Osteocyte (in vitro differentiated cells): ENCODE measurements at regions not wholly inside any gene's neighbourhood (a gene's known extent, or its start where the extent isn't known, plus 50 kb on each side); places are given as distances from the start of the nearest gene placed in this dataset.

Source experiments
- DNase-seq: peaks from one replicate; pipeline ENCODE4 v3.0.0; 2021; ENCODE audit warnings: mixed read lengths; ENCODE audit not compliant: unreplicated experiment; ENCODE audit errors: extremely low spot score
- H3K27ac Mint-ChIP-seq: one replicate; pipeline ENCODE4 v1.8.0; 2021; ENCODE audit warnings: mild to moderate bottlenecking, mixed read lengths; ENCODE audit not compliant: unreplicated experiment
- H3K27me3 Mint-ChIP-seq: one replicate; pipeline ENCODE4 v1.8.0; 2021; ENCODE audit warnings: mixed read lengths; ENCODE audit not compliant: unreplicated experiment
- H3K36me3 Mint-ChIP-seq: one replicate; pipeline ENCODE4 v1.8.0; 2021; ENCODE audit warnings: mixed read lengths; ENCODE audit not compliant: unreplicated experiment
- H3K4me1 Mint-ChIP-seq: one replicate; pipeline ENCODE4 v1.8.0; 2021; ENCODE audit warnings: mixed read lengths; ENCODE audit not compliant: unreplicated experiment
- H3K4me3 Mint-ChIP-seq: one replicate; pipeline ENCODE4 v1.8.0; 2021; ENCODE audit warnings: mild to moderate bottlenecking, moderate library complexity, mixed read lengths; ENCODE audit not compliant: unreplicated experiment
- H3K9me3 Mint-ChIP-seq: one replicate; pipeline ENCODE4 v1.8.0; 2021; ENCODE audit warnings: mixed read lengths; ENCODE audit not compliant: unreplicated experiment
- CTCF ChIP-seq: fragments of 200-600 bp; sonication (generic); IDR thresholded peaks from 2 replicates; pipeline ENCODE4 v1.5.0; 2021; ENCODE audit warnings: antibody characterized with exemption, mild to moderate bottlenecking, moderate library complexity

GRCh38 chr4:114399105-114399504, 199.5 kb upstream of the UGT8 start:
- peaks cover 25% of the 10 kb centered on the region for H3K27me3 Mint-ChIP-seq
- peaks cover 1% of the 10 kb centered on the region for H3K4me1 Mint-ChIP-seq
- H3K27ac Mint-ChIP-seq: no peak overlapping the region
- DNase-seq: no peak
- H3K9me3 Mint-ChIP-seq: no peaks in the 10 kb centered on the region
- TF ChIP-seq CTCF: no peak
- no peaks in the 10 kb centered on the region for H3K36me3 Mint-ChIP-seq
- no peak overlapping the region for H3K4me3 Mint-ChIP-seq

GRCh38 chr4:114400531-114400930, 198.1 kb upstream of the UGT8 start:
- DNase-seq: no peak
- H3K9me3 Mint-ChIP-seq: no peaks in the 10 kb centered on the region
- peaks cover 1% of the 10 kb centered on the region for H3K4me1 Mint-ChIP-seq
- H3K36me3 Mint-ChIP-seq: no peaks in the 10 kb centered on the region
- no peak overlapping the region for H3K27ac Mint-ChIP-seq
- H3K27me3 Mint-ChIP-seq: peaks cover 39% of the 10 kb centered on the region
- TF ChIP-seq CTCF: no peak
- H3K4me3 Mint-ChIP-seq: no peak overlapping the region

- DNase-seq: no peak
- Mint-ChIP-seq H3K36me3 (no peaks in the 10 kb centered on the region), H3K27ac (no peak overlapping the region), H3K27me3 (peaks cover 43% of the 10 kb centered on the region), H3K4me3 (no peak overlapping the region), H3K9me3 (no peaks in the 10 kb centered on the region), H3K4me1 (peaks cover 1% of the 10 kb centered on the region)
- TF ChIP-seq CTCF: no peak
Observed at GRCh38 chr4:114401483-114401882, 197.1 kb upstream of the UGT8 start.

GRCh38 chr4:114417214-114417613, 181.4 kb upstream of the UGT8 start:
- Mint-ChIP-seq H3K9me3 (no peaks in the 10 kb centered on the region), H3K27ac (no peak overlapping the region), H3K4me1 (no peaks in the 10 kb centered on the region), H3K27me3 (peaks cover 17% of the 10 kb centered on the region), H3K4me3 (no peak overlapping the region), H3K36me3 (no peaks in the 10 kb centered on the region)
- DNase-seq: no peak
- TF ChIP-seq CTCF: peak; percentile 13

GRCh38 chr4:114420069-114420468, 178.5 kb upstream of the UGT8 start:
- peaks cover 24% of the 10 kb centered on the region for H3K27me3 Mint-ChIP-seq
- no peak for DNase-seq
- no peak overlapping the region for H3K27ac Mint-ChIP-seq
- H3K9me3 Mint-ChIP-seq: no peaks in the 10 kb centered on the region
- H3K4me1 Mint-ChIP-seq: no peaks in the 10 kb centered on the region
- H3K4me3 Mint-ChIP-seq: no peak overlapping the region
- no peaks in the 10 kb centered on the region for H3K36me3 Mint-ChIP-seq
- no peak for TF ChIP-seq CTCF
